A673 (cell line): ENCODE measurements at regions not wholly inside any gene's neighbourhood (a gene's known extent, or its start where the extent isn't known, plus 50 kb on each side); places are given as distances from the start of the nearest gene placed in this dataset.

Experiments
- BruUV-seq: library from RNA; stranded (reverse); fragments of 400-500 nt; replicated peaks from 2 replicates; lab custom pipeline; 2021; lab: Mats Ljungman, UMichigan
- CTCF ChIA-PET: fragments of 300-600 bp; sonication (Branson Sonifier 250); formaldehyde crosslinking; loops from one replicate; lab custom pipeline; 2022; ENCODE audit warnings: antibody characterized with exemption; lab: Charles Lee
- POLR2A ChIA-PET: fragments of 300-600 bp; sonication (Branson Sonifier 250); formaldehyde crosslinking; loops from one replicate; lab custom pipeline; 2022; ENCODE audit warnings: antibody characterized with exemption; ENCODE audit not compliant: low non-redundant PET; lab: Charles Lee
- DNase-seq: peaks from one replicate; pipeline ENCODE4 v3.0.0-alpha.2; 2015; ENCODE audit warnings: low spot score
- H3K27ac ChIP-seq: fragments of 200-600 bp; sonication (generic); 2 replicates; pipeline ENCODE4 v1.5.1; 2016; ENCODE audit warnings: mixed run types, low read depth, mild to moderate bottlenecking, mixed read lengths, antibody characterized with exemption, low read length; ENCODE audit not compliant: poor library complexity, severe bottlenecking
- H3K27me3 ChIP-seq: fragments of 200-600 bp; sonication (generic); replicated peaks from 2 replicates; pipeline ENCODE4 v1.6.1; 2017; ENCODE audit warnings: mixed run types, low read depth, mild to moderate bottlenecking, mixed read lengths, antibody characterized with exemption, low read length; ENCODE audit not compliant: insufficient read depth, poor library complexity
- H3K36me3 ChIP-seq: fragments of 200-600 bp; sonication (generic); 2 replicates; pipeline ENCODE4 v1.6.1; 2016; ENCODE audit warnings: mixed run types, mild to moderate bottlenecking, mixed read lengths, antibody characterized with exemption, low read length; ENCODE audit not compliant: insufficient read depth, poor library complexity, severe bottlenecking
- H3K4me1 ChIP-seq: fragments of 200-600 bp; sonication (generic); 2 replicates; pipeline ENCODE4 v1.6.1; 2017; ENCODE audit warnings: mixed run types, mild to moderate bottlenecking, mixed read lengths, antibody characterized with exemption, low read length; ENCODE audit not compliant: insufficient read depth, poor library complexity, severe bottlenecking
- H3K4me3 ChIP-seq: fragments of 200-600 bp; sonication (generic); 2 replicates; pipeline ENCODE4 v1.5.1; 2016; ENCODE audit warnings: low read depth, mixed run types, mild to moderate bottlenecking, mixed read lengths, low read length; ENCODE audit not compliant: poor library complexity, severe bottlenecking
- H3K9me3 ChIP-seq: fragments of 200-600 bp; sonication (generic); 2 replicates; pipeline ENCODE4 v1.6.1; 2016; ENCODE audit warnings: mixed run types, low read depth, mild to moderate bottlenecking, mixed read lengths, antibody characterized with exemption, low read length; ENCODE audit not compliant: poor library complexity, severe bottlenecking
- EZH2 ChIP-seq: fragments of 200-600 bp; sonication (generic); IDR thresholded peaks from 2 replicates; pipeline ENCODE4 v1.6.1; 2017; ENCODE audit warnings: borderline replicate concordance, low read depth, mild to moderate bottlenecking, mixed read lengths, antibody characterized with exemption, low read length; ENCODE audit not compliant: poor library complexity, severe bottlenecking
- intact Hi-C: fragments of 100-400 bp; cut with micrococcal nuclease; formaldehyde crosslinking; loops from one replicate; pipeline ENCODE4 v1.10.0; 2022; ENCODE audit not compliant: unreplicated experiment
- TF ChIP-seq, protein P1 (sequence below): fragments of 300-800, 200-600 bp; sonication (generic); conservative IDR thresholded peaks from 2 replicates; pipeline ENCODE4 v1.5.1; 2017; ENCODE audit warnings: low read depth, mild to moderate bottlenecking, antibody characterized with exemption, low read length, moderate library complexity, mixed read lengths

DNA sequence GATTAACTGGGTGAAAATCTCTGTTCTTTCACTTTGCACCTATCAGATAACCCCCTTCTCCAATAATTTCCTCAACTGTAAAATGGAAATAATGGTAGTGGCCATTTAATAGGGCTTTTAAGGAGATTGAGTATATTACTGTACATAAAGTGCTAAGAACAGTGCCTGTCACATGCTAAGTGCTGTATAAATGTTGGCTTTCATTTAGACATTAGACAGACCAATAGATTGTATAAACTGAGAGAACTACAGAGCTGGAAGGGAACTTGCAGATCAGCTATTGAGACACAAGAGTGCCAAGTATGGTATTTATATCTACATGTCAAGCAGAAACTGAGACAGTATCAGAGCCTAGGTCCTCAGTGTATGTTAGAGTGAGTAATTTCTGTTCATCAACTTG, 934.7 kb downstream of the PLA2G4A start:
- H3K4me3 ChIP-seq: no peak overlapping the region
- no peak for DNase-seq
- no peak overlapping the region for H3K27ac ChIP-seq
- no peaks in the 10 kb centered on the region for H3K9me3 ChIP-seq
- no TSS peak for BruUV-seq
- POLR2A ChIA-PET: no interaction called here
- no peaks in the 10 kb centered on the region for H3K4me1 ChIP-seq
- CTCF ChIA-PET: no interaction called here
- no peaks in the 10 kb centered on the region for H3K36me3 ChIP-seq
- no peak for TF ChIP-seq EZH2
- TF ChIP-seq, protein P1, sequence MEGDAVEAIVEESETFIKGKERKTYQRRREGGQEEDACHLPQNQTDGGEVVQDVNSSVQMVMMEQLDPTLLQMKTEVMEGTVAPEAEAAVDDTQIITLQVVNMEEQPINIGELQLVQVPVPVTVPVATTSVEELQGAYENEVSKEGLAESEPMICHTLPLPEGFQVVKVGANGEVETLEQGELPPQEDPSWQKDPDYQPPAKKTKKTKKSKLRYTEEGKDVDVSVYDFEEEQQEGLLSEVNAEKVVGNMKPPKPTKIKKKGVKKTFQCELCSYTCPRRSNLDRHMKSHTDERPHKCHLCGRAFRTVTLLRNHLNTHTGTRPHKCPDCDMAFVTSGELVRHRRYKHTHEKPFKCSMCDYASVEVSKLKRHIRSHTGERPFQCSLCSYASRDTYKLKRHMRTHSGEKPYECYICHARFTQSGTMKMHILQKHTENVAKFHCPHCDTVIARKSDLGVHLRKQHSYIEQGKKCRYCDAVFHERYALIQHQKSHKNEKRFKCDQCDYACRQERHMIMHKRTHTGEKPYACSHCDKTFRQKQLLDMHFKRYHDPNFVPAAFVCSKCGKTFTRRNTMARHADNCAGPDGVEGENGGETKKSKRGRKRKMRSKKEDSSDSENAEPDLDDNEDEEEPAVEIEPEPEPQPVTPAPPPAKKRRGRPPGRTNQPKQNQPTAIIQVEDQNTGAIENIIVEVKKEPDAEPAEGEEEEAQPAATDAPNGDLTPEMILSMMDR: no peak
- intact Hi-C loops: no loop called here
- no peaks in the 10 kb centered on the region for H3K27me3 ChIP-seq

DNA sequence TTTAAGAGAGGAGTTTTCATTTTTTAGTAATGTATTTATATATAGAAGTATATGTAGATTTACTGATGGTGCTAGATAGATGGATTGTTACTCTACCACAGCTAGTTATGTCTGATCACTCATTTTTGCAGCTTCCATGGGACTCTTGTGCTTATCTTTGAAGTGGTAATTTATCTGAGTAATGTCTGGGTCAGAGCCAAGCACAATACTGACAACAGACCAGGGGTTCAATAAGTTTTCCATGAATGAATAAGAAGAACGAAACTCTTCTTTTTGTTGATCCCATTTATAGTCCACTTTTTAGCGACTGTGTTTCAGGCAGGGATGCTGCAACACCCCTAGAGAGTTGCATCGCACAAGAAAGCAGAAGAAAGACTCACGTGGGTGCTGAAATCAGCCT, 935.2 kb downstream of the PLA2G4A start:
- no peaks in the 10 kb centered on the region for H3K4me1 ChIP-seq
- POLR2A ChIA-PET: no interaction called here
- TF ChIP-seq, protein P1: no peak
- TF ChIP-seq EZH2: no peak
- no peak overlapping the region for H3K4me3 ChIP-seq
- BruUV-seq: no TSS peak
- H3K36me3 ChIP-seq: no peaks in the 10 kb centered on the region
- no peaks in the 10 kb centered on the region for H3K9me3 ChIP-seq
- no peaks in the 10 kb centered on the region for H3K27me3 ChIP-seq
- DNase-seq: no peak
- CTCF ChIA-PET: no interaction called here
- intact Hi-C loops: no loop called here
- H3K27ac ChIP-seq: no peak overlapping the region

DNA sequence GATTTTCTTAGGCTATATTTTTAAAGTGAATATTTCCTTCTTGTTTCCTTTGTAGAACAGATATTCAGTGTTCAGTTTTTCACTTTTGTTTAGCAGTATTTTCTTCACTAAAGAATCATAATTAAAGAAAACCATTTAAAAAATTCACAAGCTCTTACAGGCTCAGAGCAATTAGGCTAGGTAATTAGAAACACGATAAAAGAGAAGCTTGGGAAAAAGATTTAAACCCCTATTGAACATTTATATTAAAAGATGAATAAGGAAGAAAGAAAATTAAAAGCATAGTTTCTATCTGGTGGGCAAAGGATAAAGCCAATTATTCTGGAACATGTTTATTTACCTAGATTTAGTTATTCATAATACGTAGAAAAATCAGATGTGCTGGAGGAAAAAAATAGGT, 942.6 kb downstream of the PLA2G4A start:
- Histone ChIP-seq H3K27me3 (no peaks in the 10 kb centered on the region), H3K4me3 (no peak overlapping the region), H3K9me3 (no peaks in the 10 kb centered on the region), H3K36me3 (no peaks in the 10 kb centered on the region), H3K4me1 (no peaks in the 10 kb centered on the region), H3K27ac (no peak overlapping the region)
- POLR2A ChIA-PET: no interaction called here
- no peak for DNase-seq
- CTCF ChIA-PET: no interaction called here
- BruUV-seq: no TSS peak
- intact Hi-C loops: no loop called here
- TF ChIP-seq EZH2: no peak
- TF ChIP-seq, protein P1: no peak
